ENCODE measurements at regions not wholly inside any gene's neighbourhood (a gene's known extent, or its start where the extent isn't known, plus 50 kb on each side); places are given as distances from the start of the nearest gene placed in this dataset.

GRCh38 chr7:130922206-130923112, 188.5 kb upstream of the KLF14 start:
- no peak overlapping the region for H3K4me3 ChIP-seq (ENCODE audit: control insufficient read depth in 1 of 7, extremely low read depth in 1 of 7, insufficient read depth in 4 of 7, low read depth in 2 of 7, low read length in 6 of 7)
- H3K27me3 ChIP-seq (replicated peaks in 2 of 5; ENCODE audit: control insufficient read depth in 4 of 5, insufficient read depth in 5 of 5, low read length in 4 of 5): no peaks in the 10 kb centered on the region
- H3K4me1 ChIP-seq (ENCODE audit: control extremely low read depth in 1 of 4, control insufficient read depth in 4 of 4, insufficient read depth in 4 of 4, low read length in 3 of 4): peaks cover 9 to 48% (median 35%) of the 10 kb centered on the region in 4 experiments
- H3K36me3 ChIP-seq (ENCODE audit: control insufficient read depth in 4 of 4, insufficient read depth in 4 of 4, low read length in 3 of 4): peaks cover 0 to 52% (median 6%) of the 10 kb centered on the region in 4 experiments
- POLR2A ChIA-PET: no interaction called here
- DNase-seq: no peak
- CTCF ChIA-PET: interaction anchor here (0.6 to 2.4 kb wide), 6 partner anchors 25 to 60 kb away, joined by 3 to 10 read pairs (median 3); no protein-coding TSS in a partner anchor
- H3K27ac ChIP-seq (ENCODE audit: insufficient read depth in 1 of 2, low read depth in 1 of 2, low read length in 2 of 2, poor library complexity in 1 of 2, severe bottlenecking in 2 of 2): no peak overlapping the region
- 100% methylated on average over 2 of the region's 4 CpGs for WGBS (ENCODE audit: insufficient coverage)
- no peaks in the 10 kb centered on the region for H3K9me3 ChIP-seq (ENCODE audit: control extremely low read depth in 1 of 5, control insufficient read depth in 4 of 5, insufficient read depth in 2 of 5, low read depth in 1 of 5, low read length in 4 of 5)

DNA sequence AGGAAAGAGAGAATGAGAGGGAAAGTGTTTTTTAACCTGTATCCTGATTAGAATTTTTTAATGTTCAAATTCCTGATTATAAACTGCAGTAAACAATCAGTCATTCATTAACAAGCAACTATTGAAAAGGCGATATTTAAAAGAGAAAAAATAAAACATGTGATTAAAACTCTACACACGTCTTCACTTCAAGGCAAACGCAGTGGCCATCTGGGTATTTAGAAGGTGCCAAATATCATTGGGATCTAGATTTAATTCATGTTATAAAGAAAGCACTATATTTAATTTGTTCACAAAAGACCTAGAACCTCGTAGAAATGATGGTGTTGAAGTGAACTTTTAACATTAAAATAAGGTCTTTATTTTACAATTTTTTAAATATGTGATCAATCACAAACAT, 189.4 kb upstream of the KLF14 start:
- no CpG with 5 or more reads among the region's 4 CpGs for WGBS (ENCODE audit: insufficient coverage)
- Histone ChIP-seq H3K27ac (ENCODE audit: insufficient read depth in 1 of 2, low read depth in 1 of 2, low read length in 2 of 2, poor library complexity in 1 of 2, severe bottlenecking in 2 of 2) (no peak overlapping the region), H3K4me1 (ENCODE audit: control extremely low read depth in 1 of 4, control insufficient read depth in 4 of 4, insufficient read depth in 4 of 4, low read length in 3 of 4) (peaks cover 9 to 39% (median 30%) of the 10 kb centered on the region in 4 experiments), H3K9me3 (ENCODE audit: control extremely low read depth in 1 of 5, control insufficient read depth in 4 of 5, insufficient read depth in 2 of 5, low read depth in 1 of 5, low read length in 4 of 5) (no peaks in the 10 kb centered on the region), H3K4me3 (ENCODE audit: control insufficient read depth in 1 of 7, extremely low read depth in 1 of 7, insufficient read depth in 4 of 7, low read depth in 2 of 7, low read length in 6 of 7) (no peak overlapping the region), H3K27me3 (replicated peaks in 2 of 5; ENCODE audit: control insufficient read depth in 4 of 5, insufficient read depth in 5 of 5, low read length in 4 of 5) (no peaks in the 10 kb centered on the region), H3K36me3 (ENCODE audit: control insufficient read depth in 4 of 4, insufficient read depth in 4 of 4, low read length in 3 of 4) (peaks cover 0 to 55% (median 6%) of the 10 kb centered on the region in 4 experiments)
- ChIA-PET POLR2A (no interaction called here), CTCF (interaction anchor here (0.6 to 1.8 kb wide), 2 partner anchors 13 to 27 kb away, joined by 3 to 4 read pairs; no protein-coding TSS in a partner anchor)
- DNase-seq: no peak

GRCh38 chr7:130923930-130924329, 189.9 kb upstream of the KLF14 start:
- Histone ChIP-seq H3K4me1 (ENCODE audit: control extremely low read depth in 1 of 4, control insufficient read depth in 4 of 4, insufficient read depth in 4 of 4, low read length in 3 of 4) (peaks cover 9 to 33% (median 30%) of the 10 kb centered on the region in 4 experiments), H3K4me3 (ENCODE audit: control insufficient read depth in 1 of 7, extremely low read depth in 1 of 7, insufficient read depth in 4 of 7, low read depth in 2 of 7, low read length in 6 of 7) (no peak overlapping the region), H3K27ac (ENCODE audit: insufficient read depth in 1 of 2, low read depth in 1 of 2, low read length in 2 of 2, poor library complexity in 1 of 2, severe bottlenecking in 2 of 2) (no peak overlapping the region), H3K27me3 (replicated peaks in 2 of 5; ENCODE audit: control insufficient read depth in 4 of 5, insufficient read depth in 5 of 5, low read length in 4 of 5) (no peaks in the 10 kb centered on the region), H3K36me3 (ENCODE audit: control insufficient read depth in 4 of 4, insufficient read depth in 4 of 4, low read length in 3 of 4) (peaks cover 0 to 49% (median 6%) of the 10 kb centered on the region in 4 experiments), H3K9me3 (ENCODE audit: control extremely low read depth in 1 of 5, control insufficient read depth in 4 of 5, insufficient read depth in 2 of 5, low read depth in 1 of 5, low read length in 4 of 5) (no peaks in the 10 kb centered on the region)
- 95% methylated on average over 5 of the region's 5 CpGs for WGBS (ENCODE audit: insufficient coverage)
- no peak for DNase-seq
- POLR2A ChIA-PET: no interaction called here
- CTCF ChIA-PET: interaction anchor here (1.0 to 1.8 kb wide), 3 partner anchors 12 to 58 kb away, joined by 4 read pairs; no protein-coding TSS in a partner anchor

GRCh38 chr7:130925136-130925794, 191.3 kb upstream of the KLF14 start:
- Histone ChIP-seq H3K36me3 (ENCODE audit: control insufficient read depth in 4 of 4, insufficient read depth in 4 of 4, low read length in 3 of 4) (peaks cover 0 to 43% (median 6%) of the 10 kb centered on the region in 4 experiments), H3K27me3 (replicated peaks in 2 of 5; ENCODE audit: control insufficient read depth in 4 of 5, insufficient read depth in 5 of 5, low read length in 4 of 5) (no peaks in the 10 kb centered on the region), H3K9me3 (ENCODE audit: control extremely low read depth in 1 of 5, control insufficient read depth in 4 of 5, insufficient read depth in 2 of 5, low read depth in 1 of 5, low read length in 4 of 5) (no peaks in the 10 kb centered on the region), H3K4me3 (ENCODE audit: control insufficient read depth in 1 of 7, extremely low read depth in 1 of 7, insufficient read depth in 4 of 7, low read depth in 2 of 7, low read length in 6 of 7) (peak overlapping the region in 2 of 7 experiments; percentile 11 to 29), H3K4me1 (ENCODE audit: control extremely low read depth in 1 of 4, control insufficient read depth in 4 of 4, insufficient read depth in 4 of 4, low read length in 3 of 4) (peaks cover 9 to 41% (median 32%) of the 10 kb centered on the region in 4 experiments), H3K27ac (ENCODE audit: insufficient read depth in 1 of 2, low read depth in 1 of 2, low read length in 2 of 2, poor library complexity in 1 of 2, severe bottlenecking in 2 of 2) (peak overlapping the region in 1 of 2 experiments; percentile 46)
- DNase-seq: peak in 2 of 3 donors; percentile 66 to 80
- CTCF ChIA-PET: interaction anchor here (0.9 to 1.3 kb wide), 5 partner anchors 11 to 57 kb away, joined by 3 to 4 read pairs (median 3); no protein-coding TSS in a partner anchor
- WGBS (ENCODE audit: insufficient coverage): 70% methylated on average over 5 of the region's 8 CpGs
- POLR2A ChIA-PET: no interaction called here

DNA sequence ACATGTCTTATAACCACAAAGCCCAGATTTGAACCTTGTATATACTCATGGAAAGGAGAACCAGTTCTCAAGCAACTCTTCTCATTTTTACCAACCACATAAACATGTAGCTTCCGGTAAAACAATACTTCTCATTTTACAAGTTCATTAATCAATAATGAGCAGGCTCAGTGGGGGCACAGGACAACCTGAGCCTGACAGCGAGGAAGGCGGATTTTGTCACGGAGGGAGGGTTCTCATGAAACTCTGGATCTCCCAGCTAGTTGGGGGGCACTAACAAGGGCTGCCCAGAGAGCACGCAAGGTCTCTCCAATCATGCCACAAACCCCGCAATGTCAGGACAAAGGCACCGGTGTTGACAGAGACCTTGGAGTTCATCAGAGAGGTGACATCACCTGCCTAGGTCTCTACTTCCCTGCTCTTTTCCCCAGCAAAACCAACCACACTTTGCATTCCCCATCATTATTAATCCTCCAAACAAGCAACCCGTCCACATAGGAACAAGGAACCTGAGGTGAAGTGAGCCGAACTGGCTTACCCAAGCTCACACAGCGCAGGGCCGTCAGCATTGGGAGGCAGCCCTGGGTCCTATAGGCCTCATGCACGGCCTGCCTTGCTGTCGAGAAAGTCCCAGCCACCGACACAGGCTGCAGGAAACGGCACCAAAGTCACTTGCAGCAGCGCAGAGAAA, 192.1 kb upstream of the KLF14 start:
- ChIA-PET POLR2A (interaction anchor here (0.6 kb wide), 2 partner anchors 13 to 19 kb away, joined by 3 to 8 read pairs; no protein-coding TSS in a partner anchor), CTCF (interaction anchor here (0.9 to 1.4 kb wide), 4 partner anchors 10 to 56 kb away, joined by 3 read pairs; no protein-coding TSS in a partner anchor)
- DNase-seq: peak; percentile 34 to 89 (median 80)

GRCh38 chr7:130927062-130927461, 193.1 kb upstream of the KLF14 start:
- Histone ChIP-seq H3K27me3 (replicated peaks in 2 of 5; ENCODE audit: control insufficient read depth in 4 of 5, insufficient read depth in 5 of 5, low read length in 4 of 5) (no peaks in the 10 kb centered on the region), H3K4me1 (ENCODE audit: control extremely low read depth in 1 of 4, control insufficient read depth in 4 of 4, insufficient read depth in 4 of 4, low read length in 3 of 4) (peaks cover 9 to 51% (median 37%) of the 10 kb centered on the region in 4 experiments), H3K4me3 (ENCODE audit: control insufficient read depth in 1 of 7, extremely low read depth in 1 of 7, insufficient read depth in 4 of 7, low read depth in 2 of 7, low read length in 6 of 7) (no peak overlapping the region), H3K36me3 (ENCODE audit: control insufficient read depth in 4 of 4, insufficient read depth in 4 of 4, low read length in 3 of 4) (peaks cover 0 to 25% (median 0%) of the 10 kb centered on the region in 4 experiments), H3K9me3 (ENCODE audit: control extremely low read depth in 1 of 5, control insufficient read depth in 4 of 5, insufficient read depth in 2 of 5, low read depth in 1 of 5, low read length in 4 of 5) (no peaks in the 10 kb centered on the region), H3K27ac (ENCODE audit: insufficient read depth in 1 of 2, low read depth in 1 of 2, low read length in 2 of 2, poor library complexity in 1 of 2, severe bottlenecking in 2 of 2) (no peak overlapping the region)
- no peak for DNase-seq
- ChIA-PET POLR2A (no interaction called here), CTCF (interaction anchor here (0.7 to 1.5 kb wide), 3 partner anchors 11 to 30 kb away, joined by 3 to 5 read pairs (median 3); no protein-coding TSS in a partner anchor)
- 93% methylated on average over 5 of the region's 5 CpGs for WGBS (ENCODE audit: insufficient coverage)

More for the DNA sequence above, 192.1 kb upstream of the KLF14 start:
- Histone ChIP-seq H3K36me3 (ENCODE audit: control insufficient read depth in 4 of 4, insufficient read depth in 4 of 4, low read length in 3 of 4) (peaks cover 0 to 34% (median 4%) of the 10 kb centered on the region in 4 experiments), H3K27me3 (replicated peaks in 2 of 5; ENCODE audit: control insufficient read depth in 4 of 5, insufficient read depth in 5 of 5, low read length in 4 of 5) (no peaks in the 10 kb centered on the region), H3K9me3 (ENCODE audit: control extremely low read depth in 1 of 5, control insufficient read depth in 4 of 5, insufficient read depth in 2 of 5, low read depth in 1 of 5, low read length in 4 of 5) (no peaks in the 10 kb centered on the region), H3K27ac (ENCODE audit: insufficient read depth in 1 of 2, low read depth in 1 of 2, low read length in 2 of 2, poor library complexity in 1 of 2, severe bottlenecking in 2 of 2) (peak overlapping the region in 1 of 2 experiments; percentile 56), H3K4me3 (ENCODE audit: control insufficient read depth in 1 of 7, extremely low read depth in 1 of 7, insufficient read depth in 4 of 7, low read depth in 2 of 7, low read length in 6 of 7) (peak overlapping the region in 2 of 7 experiments; percentile 21 to 38), H3K4me1 (ENCODE audit: control extremely low read depth in 1 of 4, control insufficient read depth in 4 of 4, insufficient read depth in 4 of 4, low read length in 3 of 4) (peaks cover 9 to 50% (median 38%) of the 10 kb centered on the region in 4 experiments)
- WGBS (ENCODE audit: insufficient coverage): 56% methylated on average over 14 of the region's 16 CpGs
